GM18520 (cell line): ENCODE measurements at regions not wholly inside any gene's neighbourhood (a gene's known extent, or its start where the extent isn't known, plus 50 kb on each side); places are given as distances from the start of the nearest gene placed in this dataset.
"Not testable (repeated sequence)": the region's sequence is repeated elsewhere in the genome, so short reads cannot be mapped to it uniquely, and the experiment has no call there.

Experiments used
- ATAC-seq: cut with Tn5 transposase; IDR thresholded peaks from one replicate; pipeline ENCODE4 v1.9.1; 2021; ENCODE audit not compliant: unreplicated experiment

DNA sequence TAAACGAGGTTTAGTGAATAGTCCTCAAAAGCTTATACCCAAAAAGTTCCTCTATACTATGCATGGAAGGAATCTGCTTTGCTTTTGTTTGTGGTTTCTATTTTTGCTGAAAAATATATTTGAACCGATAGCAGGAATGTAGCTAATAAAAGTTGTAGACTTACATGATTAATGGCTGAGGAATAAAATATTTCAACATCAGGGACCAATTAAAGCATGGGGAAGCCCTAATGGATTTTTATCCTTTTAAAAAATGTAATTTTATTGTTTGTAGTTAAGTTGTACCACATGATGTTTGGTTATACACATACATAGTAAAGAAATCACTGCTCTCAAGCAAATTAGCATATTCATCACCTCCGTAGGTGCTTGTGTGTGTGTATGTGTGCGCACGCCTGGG, 295.3 kb upstream of the CNTN5 start:
- no peak for ATAC-seq

DNA sequence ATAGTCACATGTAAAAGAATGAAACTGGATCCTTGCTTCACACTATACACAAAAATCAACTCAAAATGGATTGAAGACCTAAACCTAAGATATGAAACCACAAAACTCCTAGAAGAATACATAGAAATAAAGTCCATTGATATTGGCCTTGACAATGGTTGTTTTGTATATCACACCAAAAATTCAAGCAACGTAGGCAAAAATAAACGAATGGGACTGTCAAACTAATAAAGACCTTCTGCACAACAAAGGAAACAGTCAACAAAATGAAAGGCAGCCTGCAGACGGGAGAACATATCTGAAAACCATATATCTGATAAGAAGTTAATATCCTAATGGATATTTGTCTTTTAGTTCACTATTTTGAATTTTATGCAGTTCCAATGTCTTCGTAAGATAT, 292.3 kb upstream of the CNTN5 start:
- no peak for ATAC-seq

- ATAC-seq, result no peak
Measured at GRCh38 chr11:98729118-98729517, 291.6 kb upstream of the CNTN5 start.

DNA sequence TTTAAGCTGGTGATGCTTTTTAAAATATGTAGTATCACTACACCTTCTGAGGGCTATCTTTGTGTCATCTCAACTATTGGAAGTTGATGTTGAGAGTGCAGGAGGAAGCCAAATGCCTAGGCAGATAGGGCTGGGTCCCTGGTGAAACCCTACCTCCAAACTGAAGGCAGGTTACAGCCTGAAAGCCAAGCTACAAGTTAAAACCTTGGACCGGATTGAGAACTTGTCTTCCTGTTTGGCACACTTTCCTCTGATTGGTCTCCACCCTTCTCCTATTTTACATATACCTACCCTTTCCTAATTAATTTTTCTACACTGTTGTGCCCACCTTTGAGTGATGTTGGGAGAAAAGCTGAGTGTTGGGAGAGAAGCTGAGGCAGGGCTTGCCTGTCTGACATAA, 287.8 kb upstream of the CNTN5 start:
- ATAC-seq, result no peak

- ATAC-seq, result not testable (repeated sequence)
Measured at GRCh38 chr11:98733378-98733777, 287.4 kb upstream of the CNTN5 start.

DNA sequence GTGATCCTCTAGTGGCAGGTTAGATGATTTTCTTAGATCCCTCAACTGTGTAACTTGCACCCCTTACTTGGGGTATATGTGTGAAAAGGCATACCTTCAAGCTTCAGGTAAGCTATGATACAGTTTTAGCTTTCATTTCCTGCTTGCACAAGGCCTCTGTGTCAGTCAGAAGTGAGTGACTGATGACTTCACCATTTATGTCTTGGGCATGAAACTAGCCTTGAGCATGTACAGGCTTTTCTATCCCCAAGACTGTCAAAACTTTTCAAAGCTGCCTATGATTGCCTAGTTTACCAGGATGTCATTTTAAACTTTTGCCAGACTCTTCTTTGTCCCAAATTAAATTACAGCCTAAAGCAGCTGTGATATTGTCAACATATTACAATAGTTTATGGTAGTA, 286.1 kb upstream of the CNTN5 start:
- ATAC-seq, result no peak

- ATAC-seq, result no peak
Measured at GRCh38 chr11:98736833-98737232, 283.9 kb upstream of the CNTN5 start.

DNA sequence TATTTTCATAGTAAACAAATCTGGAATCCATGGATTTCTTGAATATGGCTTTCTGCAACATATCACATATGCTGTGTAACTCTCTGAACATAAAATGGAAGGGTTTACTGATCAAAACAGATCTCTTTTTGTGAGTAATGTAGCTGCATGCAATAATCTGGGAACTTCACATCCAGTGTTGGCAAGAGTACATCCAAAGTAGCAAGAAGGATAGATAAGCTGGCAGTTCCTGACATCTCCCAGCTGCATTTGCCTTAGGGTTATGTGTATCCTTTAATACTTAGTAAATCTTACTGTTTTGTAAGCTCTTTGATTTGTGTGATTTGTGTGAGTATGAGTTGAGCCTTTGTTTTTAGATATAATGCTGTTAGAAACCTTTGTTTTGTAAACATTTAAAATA, 280.4 kb upstream of the CNTN5 start:
- ATAC-seq, result no peak

DNA sequence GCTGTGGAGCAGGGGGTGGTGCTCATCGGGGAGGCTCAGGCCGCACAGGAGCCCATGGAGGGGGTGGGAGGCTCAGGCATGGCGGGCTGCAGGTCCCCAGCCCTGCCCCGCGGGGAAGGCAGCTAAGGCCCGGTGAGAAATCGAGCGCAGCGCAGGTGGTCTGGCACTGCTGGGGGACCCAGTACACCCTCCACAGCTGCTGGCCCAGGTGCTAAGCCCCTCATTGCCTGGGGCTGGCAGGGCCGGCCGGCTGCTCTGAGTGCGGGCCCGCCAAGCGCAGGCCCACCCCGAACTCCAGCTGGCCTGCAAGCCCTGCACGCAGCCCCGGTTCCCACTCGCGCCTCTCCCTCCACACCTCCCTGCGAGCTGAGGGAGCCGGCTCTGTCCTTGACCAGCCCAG, 257.3 kb upstream of the CNTN5 start:
- not testable (repeated sequence) for ATAC-seq

- no peak for ATAC-seq
Measured at GRCh38 chr11:98766903-98767302, 253.8 kb upstream of the CNTN5 start.

DNA sequence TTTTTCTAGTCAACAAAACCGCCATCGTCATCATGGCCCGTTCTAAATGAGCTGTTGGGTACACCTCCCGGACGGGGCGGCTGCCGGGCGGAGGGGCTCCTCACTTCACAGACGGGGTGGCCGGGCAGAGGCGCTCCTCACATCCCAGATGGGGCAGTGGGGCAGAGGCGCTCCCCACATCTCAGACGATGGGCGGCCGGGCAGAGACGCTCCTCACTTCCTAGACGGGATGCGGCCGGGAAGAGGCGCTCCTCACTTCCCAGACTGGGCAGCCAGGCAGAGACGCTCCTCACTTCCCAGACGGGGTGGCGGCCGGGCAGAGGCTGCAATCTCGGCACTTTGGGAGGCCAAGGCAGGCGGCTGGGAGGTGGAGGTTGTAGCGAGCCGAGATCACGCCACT, 250.7 kb upstream of the CNTN5 start:
- ATAC-seq, result not testable (repeated sequence)

DNA sequence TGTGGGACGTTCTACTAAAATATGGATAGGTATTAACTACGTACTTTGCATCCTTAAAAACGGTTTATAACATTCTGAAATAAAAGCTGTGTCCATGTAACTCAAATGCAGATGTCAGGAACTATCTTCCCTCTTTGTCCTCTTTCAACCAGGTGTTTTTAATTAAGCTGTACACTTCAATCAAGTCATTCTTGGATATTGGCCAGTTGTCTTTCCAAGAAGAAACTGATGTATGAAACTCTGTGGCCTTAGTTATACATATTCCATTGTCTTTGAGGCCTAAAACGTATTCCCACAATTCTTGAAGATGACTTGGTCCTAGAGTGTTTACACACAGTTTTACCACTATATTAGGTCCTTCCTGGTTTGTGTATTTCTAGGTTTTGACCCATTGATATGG, 249.0 kb upstream of the CNTN5 start:
- ATAC-seq, result no peak

GRCh38 chr11:98772893-98773292, 247.9 kb upstream of the CNTN5 start:
- ATAC-seq, result no peak

- no peak for ATAC-seq
Measured at GRCh38 chr11:98793276-98793675, 227.5 kb upstream of the CNTN5 start.

DNA sequence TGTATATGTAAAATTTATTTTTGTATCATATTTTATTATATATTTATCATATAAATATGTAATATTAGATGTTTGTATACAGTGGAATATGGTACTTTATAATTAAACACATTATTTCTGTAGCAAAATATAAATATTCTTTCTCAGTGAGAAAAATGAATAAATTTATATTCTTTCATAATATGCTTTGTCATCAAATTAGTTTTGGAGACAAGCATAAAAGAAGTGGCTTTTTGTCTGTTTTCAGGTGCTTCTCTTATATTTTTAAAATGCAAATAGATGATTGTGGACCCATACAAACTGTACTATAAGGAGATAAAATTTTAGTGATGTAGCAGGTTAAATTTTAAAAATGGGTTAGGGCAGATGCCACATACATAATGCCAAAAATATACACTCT, 222.4 kb upstream of the CNTN5 start:
- ATAC-seq, result no peak

DNA sequence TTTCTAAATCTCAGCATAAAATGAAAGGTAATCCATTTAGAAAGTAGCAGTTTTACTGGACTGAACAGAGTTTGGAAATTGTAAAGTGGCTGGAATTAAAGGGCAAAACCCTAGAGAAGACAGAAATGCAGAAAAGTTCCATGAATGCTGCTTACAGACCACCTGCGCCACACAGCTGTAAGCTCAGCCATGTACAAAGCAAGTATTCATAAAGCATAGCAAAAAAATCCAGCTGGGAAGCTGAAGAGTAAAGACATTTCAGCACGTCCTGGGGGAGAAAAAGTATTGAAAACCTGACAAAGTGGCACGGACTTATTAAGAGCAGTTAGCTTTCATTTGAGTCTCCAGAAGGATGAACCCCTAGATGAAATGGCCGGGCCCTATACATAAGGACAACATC, 220.1 kb upstream of the CNTN5 start:
- ATAC-seq, result no peak

DNA sequence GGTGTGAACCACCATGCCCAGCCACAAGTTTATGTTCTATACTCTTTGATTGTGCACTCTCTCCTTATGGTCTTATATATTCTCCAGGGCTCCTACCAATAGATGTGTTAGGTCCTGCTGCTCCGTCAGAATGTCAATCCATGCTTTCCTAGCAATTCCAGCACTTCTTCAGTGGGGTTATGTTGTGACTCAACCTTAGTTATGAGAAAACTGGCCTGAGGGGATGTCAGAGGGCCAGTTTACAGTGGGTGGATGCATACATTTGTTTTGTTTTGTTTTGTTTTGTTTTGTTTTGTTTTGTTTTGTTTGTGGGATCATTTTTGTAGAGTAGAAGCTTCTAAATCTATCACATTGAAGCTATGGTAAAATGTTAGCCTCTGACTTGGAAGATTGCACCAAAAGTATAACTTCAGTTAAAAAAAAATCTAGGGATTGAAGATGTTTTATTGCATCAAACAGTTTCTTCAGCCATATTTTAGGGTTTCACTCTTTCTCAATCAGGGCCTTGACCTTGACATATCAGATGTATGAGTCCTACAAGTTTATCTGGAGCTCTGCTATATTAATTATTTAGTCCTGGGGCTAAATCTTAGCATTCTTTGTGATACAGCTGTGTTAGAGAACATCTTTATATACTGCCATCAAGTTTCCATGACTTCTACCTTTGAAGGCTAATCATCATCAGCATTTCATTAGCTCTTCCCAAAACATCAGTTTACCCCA, 191.6 kb upstream of the CNTN5 start:
- ATAC-seq, result no peak

DNA sequence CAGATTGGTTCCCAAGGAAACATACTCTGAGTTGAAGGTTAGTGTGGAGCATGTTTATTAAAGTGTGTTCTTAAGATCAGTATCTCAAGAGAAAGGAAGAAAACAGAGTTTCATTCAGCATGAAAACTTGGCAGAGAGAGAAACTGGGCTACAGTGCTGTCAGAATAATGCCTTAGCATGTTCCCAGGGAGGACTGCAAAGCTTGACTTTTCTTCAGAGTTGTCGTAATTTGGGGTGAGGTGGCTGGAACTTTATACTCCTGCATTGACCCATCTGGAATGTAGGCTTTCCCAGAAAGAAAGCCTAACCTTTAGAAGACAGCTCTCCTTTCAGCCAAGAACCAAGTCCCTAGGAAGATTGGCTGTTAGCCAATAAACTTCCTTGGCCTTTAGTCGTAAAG, 190.8 kb upstream of the CNTN5 start:
- ATAC-seq, result no peak

DNA sequence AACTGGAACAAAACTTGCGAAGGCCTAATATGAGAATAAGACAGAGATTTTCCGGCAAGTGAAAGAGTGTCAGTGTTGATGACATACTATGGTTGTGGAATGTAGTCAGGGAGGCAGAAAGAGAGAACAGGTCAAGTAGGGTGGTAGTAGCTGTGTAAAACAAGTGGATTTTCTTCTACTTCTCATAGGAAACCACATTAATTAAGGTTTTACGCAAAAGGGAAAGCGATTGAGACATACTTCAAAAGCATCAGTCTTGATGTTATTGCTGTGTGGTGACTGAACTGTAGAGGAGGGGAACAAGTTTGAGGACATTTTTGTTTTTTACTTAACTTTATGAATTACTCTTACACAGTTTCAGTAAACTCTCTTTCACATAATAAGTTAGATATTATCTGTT, 186.0 kb upstream of the CNTN5 start:
- ATAC-seq, result no peak

GRCh38 chr11:98835335-98835734, 185.4 kb upstream of the CNTN5 start:
- no peak for ATAC-seq

DNA sequence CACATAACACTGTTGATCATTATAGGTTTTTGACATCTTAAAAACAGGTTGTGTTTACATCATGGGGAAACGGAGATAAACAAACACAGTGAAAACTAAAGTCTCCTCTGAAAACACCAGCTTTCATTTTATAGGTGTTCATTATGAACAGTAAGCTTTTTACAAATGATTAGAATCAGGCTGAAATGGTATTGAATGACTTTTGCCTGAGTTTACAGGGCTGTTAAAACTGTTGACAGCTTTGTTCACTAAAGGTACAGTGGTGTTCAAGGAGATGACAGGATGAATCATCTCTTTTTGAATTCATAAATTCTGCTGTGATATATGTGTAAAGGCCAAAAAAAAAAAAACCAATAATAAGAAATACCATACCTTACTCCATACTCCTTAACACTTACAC, 184.6 kb upstream of the CNTN5 start:
- no peak for ATAC-seq

- no peak for ATAC-seq
Measured at GRCh38 chr11:98842187-98842586, 178.6 kb upstream of the CNTN5 start.

GRCh38 chr11:98862169-98862568, 158.6 kb upstream of the CNTN5 start:
- ATAC-seq, result no peak
